Fibroblast of villous mesenchyme (primary cell): ENCODE measurements at regions not wholly inside any gene's neighbourhood (a gene's known extent, or its start where the extent isn't known, plus 50 kb on each side); places are given as distances from the start of the nearest gene placed in this dataset.

Source experiments
- DNase-seq: peaks from one replicate; pipeline ENCODE4 v3.0.0-alpha.2; 2010; ENCODE audit warnings: low read depth
- H3K4me3 ChIP-seq: 2 replicates; pipeline ENCODE4 v1.5.1; 2011; ENCODE audit warnings: low read depth, mild to moderate bottlenecking, low read length
- TF ChIP-seq, protein P1 (sequence below): IDR thresholded peaks from 2 replicates; pipeline ENCODE4 v1.5.1; 2012; ENCODE audit warnings: low read depth, mild to moderate bottlenecking, low read length; ENCODE audit not compliant: insufficient read depth

DNA sequence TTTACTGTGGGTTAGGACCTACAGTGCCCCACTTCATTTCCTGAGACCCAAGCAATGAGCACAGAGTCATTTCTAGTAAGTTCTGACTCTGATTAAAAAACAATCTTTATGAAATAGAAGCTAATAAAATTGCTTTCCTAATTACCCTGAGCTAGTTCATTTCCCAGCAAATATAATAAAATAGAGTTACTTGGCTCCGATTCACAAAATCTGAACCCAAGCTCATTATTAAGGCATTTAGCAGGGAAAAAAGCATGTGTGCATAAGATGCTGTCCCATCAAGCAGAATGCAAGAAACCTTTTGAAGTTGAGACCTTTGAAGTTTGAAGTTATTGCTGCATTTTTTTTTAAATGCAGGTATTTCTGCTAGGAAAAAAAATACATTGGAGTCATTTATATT, 629.1 kb downstream of the BCL11A start:
- H3K4me3 ChIP-seq: no peak overlapping the region

DNA sequence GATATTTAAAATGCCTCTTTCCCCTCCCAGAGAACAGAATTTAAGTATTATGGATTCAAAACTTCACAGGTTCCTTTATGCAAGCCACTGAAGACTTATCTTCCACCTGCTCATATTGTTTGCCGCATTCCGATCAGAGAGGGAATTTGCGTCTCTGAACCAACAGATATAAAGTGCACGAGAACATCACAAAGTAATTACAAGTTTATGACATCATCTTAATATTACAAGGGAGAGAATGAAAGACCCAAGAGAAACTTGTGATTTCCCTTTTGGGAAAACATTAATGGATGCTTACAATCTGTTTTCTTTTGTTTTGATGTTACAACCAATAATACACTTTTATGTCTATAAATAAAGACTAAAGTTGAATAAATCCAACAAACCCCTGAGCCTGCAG, 631.0 kb downstream of the BCL11A start:
- TF ChIP-seq, protein P1, sequence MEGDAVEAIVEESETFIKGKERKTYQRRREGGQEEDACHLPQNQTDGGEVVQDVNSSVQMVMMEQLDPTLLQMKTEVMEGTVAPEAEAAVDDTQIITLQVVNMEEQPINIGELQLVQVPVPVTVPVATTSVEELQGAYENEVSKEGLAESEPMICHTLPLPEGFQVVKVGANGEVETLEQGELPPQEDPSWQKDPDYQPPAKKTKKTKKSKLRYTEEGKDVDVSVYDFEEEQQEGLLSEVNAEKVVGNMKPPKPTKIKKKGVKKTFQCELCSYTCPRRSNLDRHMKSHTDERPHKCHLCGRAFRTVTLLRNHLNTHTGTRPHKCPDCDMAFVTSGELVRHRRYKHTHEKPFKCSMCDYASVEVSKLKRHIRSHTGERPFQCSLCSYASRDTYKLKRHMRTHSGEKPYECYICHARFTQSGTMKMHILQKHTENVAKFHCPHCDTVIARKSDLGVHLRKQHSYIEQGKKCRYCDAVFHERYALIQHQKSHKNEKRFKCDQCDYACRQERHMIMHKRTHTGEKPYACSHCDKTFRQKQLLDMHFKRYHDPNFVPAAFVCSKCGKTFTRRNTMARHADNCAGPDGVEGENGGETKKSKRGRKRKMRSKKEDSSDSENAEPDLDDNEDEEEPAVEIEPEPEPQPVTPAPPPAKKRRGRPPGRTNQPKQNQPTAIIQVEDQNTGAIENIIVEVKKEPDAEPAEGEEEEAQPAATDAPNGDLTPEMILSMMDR: no peak
- H3K4me3 ChIP-seq: no peak overlapping the region
- DNase-seq: no peak

More for the DNA sequence above, 629.1 kb downstream of the BCL11A start:
- TF ChIP-seq, protein P1: no peak
- DNase-seq: no peak

DNA sequence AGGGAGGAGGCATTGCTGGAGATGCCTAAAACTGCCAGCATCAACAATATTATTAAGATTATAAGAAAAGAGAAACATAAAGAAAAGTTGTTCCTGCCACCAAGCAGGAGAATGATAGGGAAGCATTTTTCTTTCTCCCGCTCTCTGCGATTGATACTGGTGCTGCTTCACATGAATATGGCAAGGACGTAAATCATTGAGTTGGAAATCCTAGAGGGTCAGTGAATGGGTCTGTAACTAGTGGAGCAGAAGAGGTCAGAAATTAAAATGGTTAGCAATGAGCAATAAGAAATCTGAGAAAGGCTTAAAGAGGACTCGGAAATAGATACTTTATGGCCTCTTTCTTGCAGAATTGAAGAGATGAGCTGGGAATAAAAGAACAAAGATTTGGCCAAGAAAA, 631.7 kb downstream of the BCL11A start:
- no peak for DNase-seq
- TF ChIP-seq, protein P1: no peak
- H3K4me3 ChIP-seq: no peak overlapping the region

DNA sequence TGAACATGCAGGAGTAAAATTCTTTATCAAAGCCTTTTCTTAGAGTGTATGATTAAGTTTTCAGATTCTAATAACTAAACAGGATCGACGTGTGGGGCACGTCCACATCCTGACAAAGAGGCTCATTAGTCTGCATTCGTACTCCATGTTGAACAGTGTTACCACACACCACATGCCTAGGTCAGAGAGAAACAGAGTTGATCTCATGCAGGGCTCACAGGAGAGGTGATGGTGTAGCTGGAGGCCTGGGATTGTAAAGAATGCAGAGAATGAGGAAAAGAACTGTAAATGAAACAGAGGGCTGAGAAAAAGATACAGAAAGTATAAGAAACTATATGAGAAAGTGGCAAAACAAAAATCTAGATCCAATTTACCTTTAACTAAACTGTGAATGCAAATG, 632.5 kb downstream of the BCL11A start:
- TF ChIP-seq, protein P1: no peak
- no peak for DNase-seq
- no peak overlapping the region for H3K4me3 ChIP-seq

DNA sequence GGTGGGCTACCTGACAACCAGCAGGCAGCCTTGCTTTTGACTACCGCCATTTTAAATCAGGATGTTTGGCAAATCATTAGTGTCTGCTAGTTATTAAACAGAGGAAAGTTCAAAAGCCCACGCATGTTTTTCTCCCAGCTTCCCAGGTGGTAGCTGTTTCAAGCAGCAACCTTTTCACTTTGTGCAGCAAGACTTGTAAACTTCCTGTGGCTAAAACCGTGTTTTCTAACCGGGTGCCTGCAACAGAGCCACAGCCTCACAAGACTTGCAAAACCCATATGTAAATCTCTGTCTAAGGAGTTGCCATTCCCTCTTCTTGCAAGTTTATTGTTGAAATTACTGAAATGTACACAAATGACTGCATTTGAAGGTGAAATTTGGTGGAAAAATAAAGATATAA, 633.1 kb downstream of the BCL11A start:
- no peak for DNase-seq
- TF ChIP-seq, protein P1: no peak
- no peak overlapping the region for H3K4me3 ChIP-seq

DNA sequence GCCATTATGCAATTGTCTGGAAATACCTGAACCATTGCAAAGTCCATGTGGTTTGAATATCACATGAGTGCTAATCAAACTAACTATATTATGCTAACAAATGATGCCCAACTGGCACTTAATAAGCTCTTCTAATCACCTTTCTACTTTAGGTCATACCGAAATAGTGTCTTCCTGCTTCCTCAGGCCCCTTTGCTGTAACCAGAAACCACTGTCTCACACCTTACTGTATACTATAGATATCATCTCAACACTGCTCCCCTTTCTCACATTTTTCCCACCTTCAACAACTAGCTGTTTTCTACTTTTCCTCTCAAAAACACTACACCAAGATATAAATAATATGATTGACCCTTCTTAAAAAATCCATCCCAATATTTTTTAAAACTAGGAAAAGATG, 633.9 kb downstream of the BCL11A start:
- TF ChIP-seq, protein P1: no peak
- H3K4me3 ChIP-seq: no peak overlapping the region
- no peak for DNase-seq

DNA sequence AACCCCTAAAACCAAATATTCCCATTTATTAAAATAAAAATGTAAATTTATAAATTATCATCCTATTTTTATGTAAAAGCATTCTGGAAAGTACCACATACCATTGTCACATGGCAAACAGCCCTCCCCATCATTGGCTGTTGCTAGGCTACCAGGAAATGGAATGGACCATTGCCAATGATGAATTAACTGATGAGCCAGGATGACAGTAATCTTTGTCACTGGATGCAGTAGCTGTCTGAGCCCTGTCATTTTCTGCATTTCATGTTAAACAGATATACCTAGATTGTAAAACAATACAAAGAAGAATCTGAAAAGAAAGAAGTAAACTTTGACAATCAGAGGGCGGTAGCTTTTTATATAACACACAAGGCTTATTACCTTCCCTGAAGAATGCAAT, 641.4 kb downstream of the BCL11A start:
- DNase-seq: no peak
- H3K4me3 ChIP-seq: no peak overlapping the region
- TF ChIP-seq, protein P1: no peak
